ENCODE measurements at regions not wholly inside any gene's neighbourhood (a gene's known extent, or its start where the extent isn't known, plus 50 kb on each side); places are given as distances from the start of the nearest gene placed in this dataset.

DNA sequence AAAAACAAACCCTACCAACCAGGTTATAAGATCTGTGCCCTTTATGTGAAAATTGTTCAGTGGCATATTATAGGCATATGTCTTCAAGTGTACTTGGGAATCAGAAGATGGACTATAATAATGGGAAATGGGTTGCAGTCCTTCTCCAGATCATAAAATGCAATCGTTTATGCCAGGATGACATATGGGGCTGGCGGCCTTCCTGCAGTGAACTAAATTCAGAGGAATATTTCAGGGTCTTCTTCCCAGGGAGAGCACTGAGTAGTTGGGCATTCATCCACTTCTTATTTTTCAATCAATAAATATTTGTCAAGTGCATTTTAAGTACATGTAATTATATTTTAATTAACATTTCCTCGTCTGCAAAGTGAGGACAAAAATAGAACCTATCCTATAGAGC is 176.2 kb upstream of the CNR1 start:
- TF ChIP-seq CTCF (IDR thresholded peaks at IDR 0.05) = no peak
- no peak for TF ChIP-seq POLR2AphosphoS5 (IDR thresholded peaks at IDR 0.05; ENCODE audit: low read depth, low read length)
- TF ChIP-seq, protein P1, sequence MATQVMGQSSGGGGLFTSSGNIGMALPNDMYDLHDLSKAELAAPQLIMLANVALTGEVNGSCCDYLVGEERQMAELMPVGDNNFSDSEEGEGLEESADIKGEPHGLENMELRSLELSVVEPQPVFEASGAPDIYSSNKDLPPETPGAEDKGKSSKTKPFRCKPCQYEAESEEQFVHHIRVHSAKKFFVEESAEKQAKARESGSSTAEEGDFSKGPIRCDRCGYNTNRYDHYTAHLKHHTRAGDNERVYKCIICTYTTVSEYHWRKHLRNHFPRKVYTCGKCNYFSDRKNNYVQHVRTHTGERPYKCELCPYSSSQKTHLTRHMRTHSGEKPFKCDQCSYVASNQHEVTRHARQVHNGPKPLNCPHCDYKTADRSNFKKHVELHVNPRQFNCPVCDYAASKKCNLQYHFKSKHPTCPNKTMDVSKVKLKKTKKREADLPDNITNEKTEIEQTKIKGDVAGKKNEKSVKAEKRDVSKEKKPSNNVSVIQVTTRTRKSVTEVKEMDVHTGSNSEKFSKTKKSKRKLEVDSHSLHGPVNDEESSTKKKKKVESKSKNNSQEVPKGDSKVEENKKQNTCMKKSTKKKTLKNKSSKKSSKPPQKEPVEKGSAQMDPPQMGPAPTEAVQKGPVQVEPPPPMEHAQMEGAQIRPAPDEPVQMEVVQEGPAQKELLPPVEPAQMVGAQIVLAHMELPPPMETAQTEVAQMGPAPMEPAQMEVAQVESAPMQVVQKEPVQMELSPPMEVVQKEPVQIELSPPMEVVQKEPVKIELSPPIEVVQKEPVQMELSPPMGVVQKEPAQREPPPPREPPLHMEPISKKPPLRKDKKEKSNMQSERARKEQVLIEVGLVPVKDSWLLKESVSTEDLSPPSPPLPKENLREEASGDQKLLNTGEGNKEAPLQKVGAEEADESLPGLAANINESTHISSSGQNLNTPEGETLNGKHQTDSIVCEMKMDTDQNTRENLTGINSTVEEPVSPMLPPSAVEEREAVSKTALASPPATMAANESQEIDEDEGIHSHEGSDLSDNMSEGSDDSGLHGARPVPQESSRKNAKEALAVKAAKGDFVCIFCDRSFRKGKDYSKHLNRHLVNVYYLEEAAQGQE (IDR thresholded peaks at IDR 0.05; ENCODE audit: insufficient read depth in 1 of 2, low read depth in 2 of 2, low read length in 1 of 2) = no peak
- TF ChIP-seq TCF7L2 (IDR thresholded peaks at IDR 0.05; ENCODE audit: low read depth, low read length) = no peak
- TF ChIP-seq SIN3A (IDR thresholded peaks at IDR 0.05; ENCODE audit: borderline replicate concordance, insufficient read depth, low read depth, low read length) = no peak
